ENCODE measurements at regions not wholly inside any gene's neighbourhood (a gene's known extent, or its start where the extent isn't known, plus 50 kb on each side); places are given as distances from the start of the nearest gene placed in this dataset.

- Mint-ChIP-seq H3K27ac (no peak overlapping the region), H3K4me1 (ENCODE audit: low read depth) (peaks cover 6% of the 10 kb centered on the region), H3K4me3 (no peak overlapping the region), H3K9me3 (peaks cover 42% of the 10 kb centered on the region), H3K27me3 (ENCODE audit: insufficient read depth) (peaks cover 12% of the 10 kb centered on the region; the same call in 1 of the 2 replicates), H3K36me3 (ENCODE audit: low read depth) (peaks cover 16% of the 10 kb centered on the region)
- TF ChIP-seq CTCF (IDR thresholded peaks at IDR 0.05): no peak
- DNase-seq: no peak
These were observed 57.8 kb upstream of the C15orf39 start for GRCh38 chr15:75143738-75144334.

- Mint-ChIP-seq H3K9me3 (peaks cover 42% of the 10 kb centered on the region), H3K27ac (no peak overlapping the region), H3K36me3 (ENCODE audit: low read depth) (peaks cover 16% of the 10 kb centered on the region), H3K27me3 (ENCODE audit: insufficient read depth) (peaks cover 9% of the 10 kb centered on the region; the same call in 1 of the 2 replicates), H3K4me1 (ENCODE audit: low read depth) (peaks cover 9% of the 10 kb centered on the region), H3K4me3 (no peak overlapping the region)
- DNase-seq: peak; percentile 57
- peak; percentile 77 for TF ChIP-seq CTCF (IDR thresholded peaks at IDR 0.05)
These were observed 56.4 kb upstream of the C15orf39 start for GRCh38 chr15:75145027-75145841.

- H3K4me1 Mint-ChIP-seq (ENCODE audit: low read depth): peaks cover 25% of the 10 kb centered on the region
- peaks cover 13% of the 10 kb centered on the region for H3K36me3 Mint-ChIP-seq (ENCODE audit: low read depth)
- no peak overlapping the region for H3K27ac Mint-ChIP-seq
- H3K27me3 Mint-ChIP-seq (ENCODE audit: insufficient read depth): peaks cover 5% of the 10 kb centered on the region
- peaks cover 20% of the 10 kb centered on the region for H3K9me3 Mint-ChIP-seq
- no peak for TF ChIP-seq CTCF (IDR thresholded peaks at IDR 0.05)
- DNase-seq: no peak
- no peak overlapping the region for H3K4me3 Mint-ChIP-seq
These were observed 53.4 kb upstream of the C15orf39 start for GRCh38 chr15:75148280-75148679.

GRCh38 chr15:75149867-75150709, 51.6 kb upstream of the C15orf39 start:
- Mint-ChIP-seq H3K27me3 (ENCODE audit: insufficient read depth) (peaks cover 1% of the 10 kb centered on the region), H3K4me3 (peak overlapping the region; percentile 29), H3K4me1 (ENCODE audit: low read depth) (peaks cover 25% of the 10 kb centered on the region), H3K9me3 (peaks cover 4% of the 10 kb centered on the region), H3K36me3 (ENCODE audit: low read depth) (peaks cover 9% of the 10 kb centered on the region), H3K27ac (peak overlapping the region; percentile 65)
- no peak for TF ChIP-seq CTCF (IDR thresholded peaks at IDR 0.05)
- peak; percentile 96 for DNase-seq
